Neural cell (in vitro differentiated cells): ENCODE measurements at regions not wholly inside any gene's neighbourhood (a gene's known extent, or its start where the extent isn't known, plus 50 kb on each side); places are given as distances from the start of the nearest gene placed in this dataset.

Source experiments
- CTCF ChIP-seq: fragments of 450-650 bp; IDR thresholded peaks from 2 replicates; pipeline ENCODE4 v1.5.1; 2014; ENCODE audit warnings: antibody characterized with exemption, mild to moderate bottlenecking, moderate library complexity; ENCODE audit not compliant: poor library complexity, severe bottlenecking
- EP300 ChIP-seq: fragments of 450-650 bp; conservative IDR thresholded peaks from 2 replicates; pipeline ENCODE4 v1.6.1; 2014; ENCODE audit warnings: antibody characterized with exemption, mild to moderate bottlenecking, moderate library complexity; ENCODE audit not compliant: poor library complexity, severe bottlenecking
- EZH2 ChIP-seq: fragments of 200-600, 300-800 bp; shearing (Covaris generic), sonication (generic); IDR thresholded peaks from 2 replicates; pipeline ENCODE4 v1.6.1; 2014; ENCODE audit warnings: antibody characterized with exemption, low read length, borderline replicate concordance, mild to moderate bottlenecking; ENCODE audit not compliant: insufficient read depth, poor library complexity, severe bottlenecking
- MXI1 ChIP-seq: fragments of 450-650 bp; conservative IDR thresholded peaks from 2 replicates; pipeline ENCODE4 v1.6.1; 2014; ENCODE audit warnings: antibody characterized with exemption, mild to moderate bottlenecking; ENCODE audit not compliant: poor library complexity, severe bottlenecking
- POLR2AphosphoS5 ChIP-seq: IDR thresholded peaks from 2 replicates; pipeline ENCODE4 v1.6.1; 2012
- RAD21 ChIP-seq: fragments of 450-650 bp; conservative IDR thresholded peaks from 2 replicates; pipeline ENCODE4 v1.6.1; 2014; ENCODE audit warnings: antibody characterized with exemption, mild to moderate bottlenecking, moderate library complexity
- REST ChIP-seq: IDR thresholded peaks from 2 replicates; pipeline ENCODE4 v1.6.1; 2012; ENCODE audit warnings: borderline replicate concordance
- TAF1 ChIP-seq: IDR thresholded peaks from 2 replicates; pipeline ENCODE4 v1.6.1; 2012; ENCODE audit warnings: low read depth

DNA sequence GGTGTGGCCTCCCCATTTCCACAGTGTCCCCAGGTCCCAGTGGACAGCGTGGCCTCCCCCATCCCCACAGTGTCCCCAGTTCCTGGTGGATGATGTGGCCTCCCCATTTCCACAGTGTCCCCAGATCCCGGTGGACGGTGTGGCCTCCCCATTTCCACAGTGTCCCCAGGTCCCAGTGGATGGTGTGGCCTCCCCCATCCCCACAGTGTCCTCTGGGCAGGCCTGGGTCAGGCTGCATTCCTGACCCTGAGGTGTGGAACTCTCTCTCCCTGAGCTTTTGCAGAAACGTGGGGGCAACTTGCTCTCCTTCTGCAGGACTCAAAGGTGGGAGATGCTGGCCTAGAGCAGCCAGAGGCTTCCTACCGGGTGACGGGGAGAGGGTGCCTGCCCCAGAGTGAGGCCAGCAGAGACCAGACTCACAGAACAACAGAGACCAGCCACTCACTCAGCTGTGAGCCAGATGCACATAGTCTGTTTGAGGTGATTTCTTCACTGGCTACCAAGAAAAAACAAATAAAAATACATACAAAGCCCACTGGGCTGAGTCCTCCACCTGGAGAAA, 85.8 kb upstream of the FGF3 start:
- TF ChIP-seq CTCF, result no peak
- TF ChIP-seq MXI1, result no peak
- TF ChIP-seq RAD21, result no peak
- TF ChIP-seq EZH2, result no peak
- no peak for TF ChIP-seq POLR2AphosphoS5
- TF ChIP-seq TAF1, result no peak
- TF ChIP-seq REST, result no peak
- TF ChIP-seq EP300, result no peak
